ENCODE measurements at regions not wholly inside any gene's neighbourhood (a gene's known extent, or its start where the extent isn't known, plus 50 kb on each side); places are given as distances from the start of the nearest gene placed in this dataset.

DNA sequence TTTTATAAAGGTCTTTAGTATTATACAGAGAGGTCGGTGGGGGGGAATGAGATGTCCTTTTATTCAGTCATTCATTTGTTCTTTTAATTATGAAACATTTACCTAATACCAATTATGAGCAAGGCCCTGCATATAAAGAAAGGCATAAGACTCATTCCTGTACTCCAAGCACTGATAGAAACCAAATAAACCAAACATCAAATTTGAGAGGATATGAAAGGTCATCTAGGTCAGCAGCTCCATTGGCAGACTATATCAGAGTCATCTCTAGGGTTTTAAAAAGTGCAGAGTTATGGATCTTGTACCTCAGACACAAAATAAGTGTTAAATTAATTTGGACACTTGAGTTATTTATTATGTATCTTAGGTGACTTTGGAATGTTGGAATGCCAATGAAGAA is 71.5 kb downstream of the CASP12 start:
- TF ChIP-seq, protein P1, sequence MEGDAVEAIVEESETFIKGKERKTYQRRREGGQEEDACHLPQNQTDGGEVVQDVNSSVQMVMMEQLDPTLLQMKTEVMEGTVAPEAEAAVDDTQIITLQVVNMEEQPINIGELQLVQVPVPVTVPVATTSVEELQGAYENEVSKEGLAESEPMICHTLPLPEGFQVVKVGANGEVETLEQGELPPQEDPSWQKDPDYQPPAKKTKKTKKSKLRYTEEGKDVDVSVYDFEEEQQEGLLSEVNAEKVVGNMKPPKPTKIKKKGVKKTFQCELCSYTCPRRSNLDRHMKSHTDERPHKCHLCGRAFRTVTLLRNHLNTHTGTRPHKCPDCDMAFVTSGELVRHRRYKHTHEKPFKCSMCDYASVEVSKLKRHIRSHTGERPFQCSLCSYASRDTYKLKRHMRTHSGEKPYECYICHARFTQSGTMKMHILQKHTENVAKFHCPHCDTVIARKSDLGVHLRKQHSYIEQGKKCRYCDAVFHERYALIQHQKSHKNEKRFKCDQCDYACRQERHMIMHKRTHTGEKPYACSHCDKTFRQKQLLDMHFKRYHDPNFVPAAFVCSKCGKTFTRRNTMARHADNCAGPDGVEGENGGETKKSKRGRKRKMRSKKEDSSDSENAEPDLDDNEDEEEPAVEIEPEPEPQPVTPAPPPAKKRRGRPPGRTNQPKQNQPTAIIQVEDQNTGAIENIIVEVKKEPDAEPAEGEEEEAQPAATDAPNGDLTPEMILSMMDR (IDR thresholded peaks at IDR 0.05; ENCODE audit: insufficient read depth, low read length, poor library complexity, severe bottlenecking) = no peak
- TF ChIP-seq EZH2phosphoT487 (conservative IDR thresholded peaks at IDR 0.05; ENCODE audit: low read length) = no peak

Data from SU-DHL-6 (cell line).